Ramos (cell line): ENCODE measurements at regions not wholly inside any gene's neighbourhood (a gene's known extent, or its start where the extent isn't known, plus 50 kb on each side); places are given as distances from the start of the nearest gene placed in this dataset.

Experiments used
- in situ Hi-C: fragments of 300-500 bp; cut with MboI; formaldehyde crosslinking; loops from one replicate; pipeline ENCODE4 v1.14.3; 2022; ENCODE audit warnings: low sequenced_read_pairs; ENCODE audit not compliant: unreplicated experiment

DNA sequence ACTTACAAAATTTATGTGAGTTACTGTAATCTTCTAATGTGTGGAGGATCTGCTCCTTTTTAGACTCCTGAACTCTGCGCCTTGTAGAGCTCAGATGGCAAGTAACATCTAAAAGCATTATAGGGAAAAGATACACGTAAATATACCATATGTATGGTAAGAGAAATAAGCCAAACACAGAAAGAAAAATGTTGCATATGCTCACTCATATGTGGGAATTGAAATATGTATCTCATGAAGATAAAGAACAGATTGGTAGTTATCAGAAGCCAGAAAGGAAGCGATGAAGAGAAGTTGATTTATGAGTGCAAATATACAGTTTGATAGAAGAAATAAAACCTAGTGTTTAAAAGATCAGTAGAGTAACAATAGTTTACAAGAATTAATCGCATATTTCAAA lies 815.0 kb upstream of the MAN1A1 start:
- in situ Hi-C loops = no loop called here

DNA sequence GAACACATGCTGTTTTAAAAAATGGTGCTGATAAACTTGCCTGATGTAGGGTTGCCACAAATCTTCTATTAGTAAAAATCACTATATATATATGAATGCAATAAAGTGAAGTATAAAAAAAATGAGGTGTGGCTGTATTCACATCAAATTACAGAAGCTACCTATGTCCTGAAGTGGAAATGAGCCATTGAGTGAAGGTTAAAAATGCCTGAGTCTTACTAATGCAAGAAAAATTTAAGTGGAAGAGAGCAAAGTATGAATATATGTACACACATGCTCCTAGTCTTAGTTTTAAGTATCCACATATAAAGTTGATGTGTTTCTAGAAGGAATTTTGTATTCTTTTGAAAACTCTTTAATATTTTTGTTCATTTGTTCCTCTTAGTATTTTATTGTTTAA lies 808.3 kb upstream of the MAN1A1 start:
- in situ Hi-C loops = no loop called here

DNA sequence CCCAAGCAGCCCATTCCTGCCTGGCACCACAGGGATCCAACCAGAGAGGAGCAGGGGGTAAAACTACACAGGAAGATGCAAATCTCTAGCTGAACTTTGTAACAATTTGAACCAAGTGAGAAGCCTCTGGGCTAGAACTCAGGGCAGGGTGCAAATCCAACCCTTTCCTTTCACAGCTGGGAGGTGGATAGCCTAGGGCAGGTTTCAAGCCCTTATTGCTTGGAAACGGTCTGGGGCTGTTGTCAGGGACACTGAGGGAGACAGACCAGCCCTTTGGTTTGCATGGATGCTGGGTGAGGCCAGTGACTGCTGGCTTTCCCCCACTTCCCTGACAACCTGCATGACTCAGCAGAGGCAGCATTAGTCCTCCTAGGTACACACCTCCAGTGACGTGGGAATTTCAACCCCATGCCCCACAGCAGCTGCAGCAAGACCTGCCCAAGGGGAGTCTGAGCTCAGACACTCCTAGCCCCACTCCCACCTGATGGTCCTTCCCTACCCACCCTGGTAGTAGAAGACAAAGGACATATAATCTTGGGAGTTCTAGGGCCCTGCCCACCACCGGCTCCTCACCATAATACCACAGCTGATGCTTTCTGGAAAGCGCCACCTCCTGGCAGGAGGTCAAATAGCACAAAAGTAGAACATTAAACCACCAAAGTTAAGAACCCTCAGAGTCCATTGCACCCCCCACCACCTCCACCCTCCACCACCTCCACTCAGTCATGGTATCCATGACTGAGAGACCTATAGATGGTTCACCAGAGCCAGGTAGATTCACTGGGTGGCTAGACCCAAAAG lies 797.7 kb upstream of the MAN1A1 start:
- in situ Hi-C loops = no loop called here

GRCh38 chr6:120141601-120142000 lies 792.0 kb upstream of the MAN1A1 start:
- in situ Hi-C loops = no loop called here

GRCh38 chr6:120137492-120137891 lies 787.9 kb upstream of the MAN1A1 start:
- in situ Hi-C loops = no loop called here

- in situ Hi-C loops = no loop called here
Observed at GRCh38 chr6:120129228-120129627, 779.7 kb upstream of the MAN1A1 start.

- in situ Hi-C loops = no loop called here
Observed at GRCh38 chr6:120122401-120122800, 772.8 kb upstream of the MAN1A1 start.

DNA sequence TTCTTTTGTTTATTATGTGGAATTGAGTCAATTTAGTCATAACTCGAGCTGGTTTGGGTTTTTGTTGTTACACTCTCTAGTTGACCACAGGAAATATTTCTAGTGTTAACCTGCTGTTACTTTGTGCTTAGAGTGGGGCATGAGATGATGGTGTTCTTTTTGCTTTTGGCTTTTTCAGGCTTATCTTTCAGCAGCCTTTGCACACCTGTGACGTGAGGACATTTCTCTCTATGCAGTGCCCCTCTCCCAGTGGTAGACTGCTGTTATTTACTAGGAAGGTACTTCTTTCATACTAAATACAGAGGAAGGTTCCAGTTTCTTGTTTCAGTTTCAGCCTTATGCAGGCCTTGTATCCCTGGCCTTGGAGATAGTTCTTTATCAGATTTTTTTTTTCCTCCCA lies 766.8 kb upstream of the MAN1A1 start:
- in situ Hi-C loops = no loop called here

DNA sequence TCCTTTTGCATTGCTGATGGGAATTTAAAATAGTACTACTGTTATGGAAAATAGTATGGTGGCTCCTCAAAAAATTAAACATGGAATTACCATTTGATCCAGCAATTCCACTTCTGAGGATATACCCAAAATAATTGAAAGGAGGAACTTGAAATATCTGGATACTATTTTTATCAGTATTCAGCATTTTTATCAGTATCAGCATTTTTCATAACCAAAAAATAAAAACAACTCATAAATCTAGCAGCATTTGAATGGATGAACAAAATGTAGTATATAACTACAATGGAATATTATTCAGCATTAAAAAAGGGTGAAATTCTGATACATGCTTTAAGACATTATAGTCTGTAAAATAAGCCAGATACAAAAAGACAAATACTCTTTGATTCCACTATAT lies 763.4 kb upstream of the MAN1A1 start:
- in situ Hi-C loops = no loop called here

GRCh38 chr6:120111001-120111400 lies 761.4 kb upstream of the MAN1A1 start:
- in situ Hi-C loops = no loop called here

DNA sequence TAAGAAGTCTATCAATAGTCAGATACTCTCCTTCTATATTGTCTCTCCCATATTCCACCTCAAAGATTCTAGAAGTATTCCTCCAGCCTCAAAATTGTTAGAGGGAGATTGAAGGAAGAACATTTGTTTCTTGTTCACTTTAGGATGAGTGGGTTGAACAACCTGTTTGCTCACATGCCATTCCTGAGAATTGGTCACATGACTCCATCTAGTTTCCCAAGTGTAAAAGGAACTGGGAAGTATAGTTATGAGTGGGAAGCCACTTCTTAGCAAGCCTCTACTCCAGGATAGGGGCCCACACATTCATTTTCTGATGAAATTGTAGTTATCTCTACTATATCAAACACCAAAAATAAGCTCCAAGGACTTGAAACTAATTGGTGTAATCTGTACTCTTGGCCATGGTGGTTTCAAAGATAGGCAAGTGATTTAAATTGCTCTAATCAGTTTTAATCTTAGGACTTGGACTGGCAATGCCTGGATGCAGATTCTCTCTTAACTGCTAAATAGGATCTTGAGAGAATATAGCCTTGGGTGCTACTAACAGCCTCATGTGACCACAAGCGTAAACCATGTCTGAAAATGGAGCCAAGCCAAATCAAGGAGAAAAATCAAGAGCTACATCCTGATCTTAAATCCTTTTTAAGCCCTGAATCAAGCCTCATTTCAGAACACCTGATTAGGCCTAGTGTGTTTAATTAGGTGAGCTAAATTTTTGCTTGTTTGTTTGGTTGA lies 758.7 kb upstream of the MAN1A1 start:
- in situ Hi-C loops = no loop called here

DNA sequence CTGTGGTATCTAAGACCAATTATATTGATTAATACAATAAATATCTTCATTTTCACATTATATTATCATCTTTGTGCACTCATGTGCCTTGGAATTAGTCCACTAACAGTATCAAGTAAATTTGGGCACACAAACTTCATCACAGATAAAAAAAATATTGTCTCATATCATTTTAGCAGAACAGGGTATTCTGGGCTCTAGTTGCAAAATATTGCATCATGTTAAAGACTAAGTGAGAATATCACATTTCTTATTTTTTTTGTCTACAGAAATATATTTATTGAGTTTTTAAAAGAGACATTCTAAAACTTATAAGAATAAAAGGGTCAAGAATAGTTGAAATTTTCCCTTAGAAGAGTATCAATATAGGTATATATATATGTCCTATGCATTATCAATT lies 754.1 kb upstream of the MAN1A1 start:
- in situ Hi-C loops = no loop called here

GRCh38 chr6:120096696-120097260 lies 747.2 kb upstream of the MAN1A1 start:
- in situ Hi-C loops = no loop called here

DNA sequence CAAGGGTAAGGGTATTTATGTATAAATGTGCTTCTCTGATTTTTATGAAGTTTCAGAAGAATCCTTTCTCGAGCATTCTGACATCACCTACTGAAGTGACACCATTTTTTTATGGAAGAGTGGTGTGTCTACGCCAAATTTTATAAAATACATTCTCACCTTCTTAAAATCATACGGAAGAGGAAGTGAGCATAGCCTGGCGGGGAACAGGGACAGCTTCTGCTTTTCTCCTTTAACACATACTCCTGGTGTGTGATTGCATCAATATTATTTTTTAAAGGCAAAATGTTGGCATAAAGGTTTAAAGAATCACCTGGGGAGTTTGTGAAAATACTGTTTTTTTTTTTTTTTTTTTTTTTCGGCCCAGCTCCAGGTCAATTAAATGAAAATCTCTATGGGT lies 733.6 kb upstream of the MAN1A1 start:
- in situ Hi-C loops = no loop called here

DNA sequence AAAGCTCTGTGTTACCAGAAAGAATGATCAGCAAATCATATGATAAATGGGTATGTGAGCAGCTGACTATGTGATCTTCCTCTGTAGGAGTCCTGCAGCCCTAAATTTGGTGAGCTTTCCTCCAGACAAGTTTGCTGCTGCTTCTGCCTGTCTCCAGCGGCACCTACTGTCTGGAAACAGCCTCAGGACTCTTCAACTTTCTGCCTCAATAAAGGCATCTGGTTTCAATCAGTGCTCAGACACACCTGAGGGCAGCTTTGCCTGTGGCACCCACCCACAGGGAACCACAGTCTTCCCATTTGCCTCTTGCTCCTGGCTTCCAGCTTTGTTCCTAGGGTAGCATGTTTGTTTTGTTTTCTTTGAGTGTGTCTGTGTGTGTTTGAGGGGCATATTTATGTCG lies 727.9 kb upstream of the MAN1A1 start:
- in situ Hi-C loops = no loop called here

- in situ Hi-C loops = no loop called here
Observed at GRCh38 chr6:120058410-120058809, 708.8 kb upstream of the MAN1A1 start.

DNA sequence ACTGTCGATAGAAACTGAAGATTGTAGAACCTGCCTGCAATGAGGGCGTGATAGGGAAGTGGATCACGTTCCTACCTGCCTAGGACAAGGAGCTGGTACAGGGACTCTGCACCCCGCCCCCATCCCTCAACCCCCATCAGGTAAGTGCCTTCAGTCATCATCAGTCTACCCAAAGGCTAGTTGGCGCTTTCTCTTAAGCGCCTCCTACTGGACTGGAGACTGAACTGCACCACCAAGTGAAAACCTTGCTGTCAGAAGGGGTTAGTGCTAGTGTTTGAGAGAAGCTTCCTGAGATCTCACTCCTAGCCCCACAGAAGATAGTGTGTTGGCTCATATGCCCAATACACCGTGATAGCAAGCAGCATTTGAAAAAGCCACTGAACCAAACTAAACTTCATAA lies 706.5 kb upstream of the MAN1A1 start:
- in situ Hi-C loops = no loop called here

- in situ Hi-C loops = no loop called here
Observed at GRCh38 chr6:120055071-120055470, 705.5 kb upstream of the MAN1A1 start.

DNA sequence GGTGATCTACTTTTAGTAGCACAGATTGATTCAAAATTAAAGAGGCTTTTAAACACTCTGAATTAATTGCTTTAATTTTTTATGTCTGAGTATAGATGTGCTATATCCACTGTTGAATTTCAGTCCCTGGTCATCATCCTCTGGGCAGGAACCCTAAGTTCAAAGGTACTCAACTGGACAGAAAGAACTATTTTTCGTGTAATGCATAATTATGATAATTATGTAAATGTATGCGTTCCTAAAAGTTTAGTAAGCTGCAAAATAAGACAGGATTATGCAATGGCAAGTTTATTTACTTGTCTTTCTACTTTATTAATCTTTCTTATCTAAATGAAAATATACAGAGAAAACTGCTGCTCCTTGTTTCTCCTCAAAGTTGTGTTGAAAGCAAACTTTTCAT lies 690.1 kb upstream of the MAN1A1 start:
- in situ Hi-C loops = no loop called here

DNA sequence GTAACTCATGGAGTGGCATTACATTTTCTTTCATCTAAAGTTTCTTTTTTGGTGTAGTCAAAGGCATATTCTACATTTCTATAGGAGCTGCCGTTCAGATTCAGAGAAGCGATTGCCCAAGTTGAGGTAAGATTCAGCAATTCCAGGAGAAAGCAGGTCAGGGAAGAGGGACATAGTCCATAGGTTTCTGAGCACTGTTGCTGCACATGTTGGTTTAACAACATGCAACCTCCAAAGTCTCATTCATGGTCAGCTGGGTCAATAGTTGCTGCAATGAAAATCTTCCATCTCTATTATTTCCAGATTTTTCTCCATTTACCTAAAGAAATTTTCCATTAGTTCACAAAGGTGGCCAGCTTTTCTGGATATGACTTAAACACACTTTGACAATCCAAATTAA lies 682.3 kb upstream of the MAN1A1 start:
- in situ Hi-C loops = no loop called here

DNA sequence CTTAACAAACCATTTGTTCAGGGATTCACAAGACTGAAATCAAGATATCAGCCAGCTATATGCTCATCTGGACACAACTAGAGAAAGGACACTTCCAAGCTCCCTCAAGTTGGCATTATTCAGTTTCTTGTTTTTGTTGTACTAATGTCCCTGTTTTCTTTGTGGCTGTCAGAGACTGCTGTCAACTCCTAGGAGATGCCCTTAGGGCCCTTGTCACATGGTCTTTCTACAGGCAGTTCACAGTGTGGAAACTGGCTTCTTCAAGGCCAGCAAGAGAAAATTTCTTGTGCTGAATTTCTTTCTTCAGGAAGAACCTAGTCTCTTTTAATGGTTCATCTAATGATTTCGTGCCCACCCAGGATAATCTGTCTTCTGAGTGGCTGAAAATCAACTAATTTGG lies 677.2 kb upstream of the MAN1A1 start:
- in situ Hi-C loops = no loop called here

- in situ Hi-C loops = no loop called here
Observed at GRCh38 chr6:120010075-120010474, 660.5 kb upstream of the MAN1A1 start.
